GM19324 (cell line): ENCODE measurements at regions not wholly inside any gene's neighbourhood (a gene's known extent, or its start where the extent isn't known, plus 50 kb on each side); places are given as distances from the start of the nearest gene placed in this dataset.

Source experiments
- ATAC-seq: cut with Tn5 transposase; IDR thresholded peaks from one replicate; pipeline ENCODE4 v1.9.1; 2021; ENCODE audit warnings: mild to moderate bottlenecking, moderate library complexity; ENCODE audit not compliant: unreplicated experiment, low FRiP score

DNA sequence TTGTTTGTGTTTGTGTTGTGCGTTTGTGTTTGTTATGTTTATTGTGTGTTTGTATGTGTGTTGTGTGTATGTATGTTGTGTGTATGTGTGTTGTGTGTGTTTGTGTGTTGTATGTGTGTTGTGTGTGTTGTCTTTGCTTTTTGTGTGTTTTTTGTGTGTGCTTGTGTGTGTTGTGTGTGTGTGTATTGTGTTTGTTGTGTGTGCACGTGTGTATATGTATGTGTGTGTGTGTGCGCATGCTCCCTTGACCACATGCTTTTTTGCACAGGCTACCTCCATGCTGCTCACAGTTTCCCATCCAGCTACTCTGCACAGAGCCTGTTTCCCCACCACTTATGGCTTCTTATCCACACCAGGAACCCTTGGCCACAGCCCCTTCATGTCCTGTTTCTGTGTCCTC lies 720.0 kb upstream of the ADAMTS16 start:
- no peak for ATAC-seq

DNA sequence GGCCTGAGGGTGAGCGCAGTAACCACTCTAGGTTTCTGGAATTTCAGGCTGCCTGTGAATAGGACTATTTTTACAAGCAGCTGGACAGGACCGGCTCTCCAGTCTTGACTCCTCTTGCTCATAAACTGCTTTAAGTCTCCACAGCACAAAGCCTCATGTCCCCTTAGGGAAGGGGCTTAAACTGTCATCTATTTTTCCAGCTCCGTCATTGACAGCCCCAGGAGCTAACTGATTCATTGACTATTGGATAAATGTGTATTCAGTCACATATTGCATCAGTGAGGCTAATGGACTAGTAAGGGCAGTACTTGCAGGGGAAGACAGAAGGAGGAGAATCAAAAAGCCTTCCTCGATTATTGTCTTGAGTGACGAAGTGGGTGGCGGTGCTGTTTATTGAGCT lies 719.4 kb upstream of the ADAMTS16 start:
- ATAC-seq, result no peak

DNA sequence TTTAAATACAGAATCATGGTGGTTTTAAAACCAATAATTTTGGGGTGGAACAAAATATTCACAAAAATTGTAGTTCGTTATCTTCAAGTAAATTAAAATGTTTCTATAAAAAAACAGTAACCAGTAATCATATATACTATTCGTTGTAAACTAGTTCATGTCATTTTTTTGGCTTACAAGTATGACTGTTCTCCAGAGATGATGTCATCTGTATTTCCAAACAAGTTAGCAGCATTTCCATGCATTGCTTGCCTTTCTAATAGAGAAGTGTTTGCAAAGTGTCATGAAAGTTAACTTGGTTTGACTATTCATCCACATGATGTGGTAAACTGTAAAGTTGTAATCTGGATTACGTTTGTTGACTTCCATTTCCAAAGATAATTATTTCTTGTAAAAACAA lies 717.9 kb upstream of the ADAMTS16 start:
- no peak for ATAC-seq

DNA sequence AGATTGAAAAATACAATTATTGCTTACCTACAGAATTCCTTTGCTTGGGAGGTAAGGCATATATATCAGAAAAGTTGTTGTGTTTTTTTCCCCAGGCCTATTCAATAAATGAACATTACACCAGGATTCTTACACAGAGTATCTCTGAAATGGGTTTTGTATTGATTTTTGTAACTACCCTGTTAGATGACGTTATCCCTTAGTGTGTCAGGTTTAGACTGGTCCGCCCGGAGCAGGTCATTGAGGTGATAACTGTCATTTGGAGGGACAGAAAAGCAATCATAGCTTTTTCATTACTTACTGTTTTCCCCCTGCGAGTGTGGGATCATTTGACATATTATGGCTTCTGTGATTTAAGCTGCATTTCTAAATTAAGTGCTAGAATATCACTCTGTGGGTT lies 715.2 kb upstream of the ADAMTS16 start:
- no peak for ATAC-seq

DNA sequence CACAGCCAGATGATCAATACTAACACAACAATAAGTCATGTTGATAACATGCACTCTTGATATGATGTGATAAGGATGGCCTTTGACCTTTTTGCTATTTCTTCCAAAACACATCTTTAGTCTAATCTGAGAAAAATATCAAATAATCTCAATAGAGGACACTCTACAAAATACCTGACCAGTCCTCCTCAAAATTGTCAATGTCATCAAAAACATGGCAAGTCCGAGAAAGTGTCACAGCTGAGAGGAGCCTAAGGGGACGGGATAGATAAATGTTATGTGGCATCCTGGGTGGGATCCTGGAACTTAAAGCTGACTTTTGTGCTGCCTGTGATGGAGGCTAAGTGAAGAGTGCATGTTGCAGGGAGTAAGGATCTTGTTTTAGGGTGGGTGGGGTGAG lies 699.6 kb upstream of the ADAMTS16 start:
- no peak for ATAC-seq

DNA sequence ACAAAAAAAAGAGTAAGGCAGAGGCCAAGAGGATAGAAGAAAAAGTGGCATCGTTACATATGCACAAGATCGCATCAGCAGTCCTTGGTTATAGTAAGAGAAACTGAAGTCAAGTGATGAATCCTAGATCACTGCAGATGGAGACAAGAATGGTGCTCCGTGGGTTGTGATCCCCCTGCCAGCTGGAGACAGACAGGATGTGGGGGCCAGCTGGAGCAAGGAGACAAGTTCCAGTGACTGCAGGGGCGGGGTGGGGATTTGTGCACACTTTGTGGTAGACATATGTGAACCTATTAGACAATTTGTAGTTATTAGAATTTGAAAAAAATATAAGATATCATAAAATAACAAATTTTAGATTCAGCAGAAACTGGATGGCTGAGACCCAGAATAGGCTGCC lies 697.9 kb upstream of the ADAMTS16 start:
- no peak for ATAC-seq

DNA sequence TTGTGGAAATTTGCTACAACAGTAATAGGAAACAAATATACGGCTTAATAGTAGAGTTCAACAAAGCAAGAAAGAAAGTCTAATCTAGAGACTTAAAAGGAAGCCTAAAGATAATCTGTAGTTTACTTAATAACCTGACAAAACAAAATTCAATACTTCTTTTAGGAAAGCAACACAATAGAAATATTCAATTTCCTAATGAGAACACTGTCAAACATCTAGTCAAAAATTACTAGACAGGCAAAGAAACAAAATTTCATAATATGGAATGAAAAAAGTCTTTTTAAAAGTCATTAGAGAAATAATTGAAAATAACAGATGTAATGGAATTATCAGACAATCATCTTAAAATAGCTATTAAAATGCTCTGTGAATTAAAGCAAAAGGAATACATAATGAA lies 692.5 kb upstream of the ADAMTS16 start:
- ATAC-seq, result no peak

DNA sequence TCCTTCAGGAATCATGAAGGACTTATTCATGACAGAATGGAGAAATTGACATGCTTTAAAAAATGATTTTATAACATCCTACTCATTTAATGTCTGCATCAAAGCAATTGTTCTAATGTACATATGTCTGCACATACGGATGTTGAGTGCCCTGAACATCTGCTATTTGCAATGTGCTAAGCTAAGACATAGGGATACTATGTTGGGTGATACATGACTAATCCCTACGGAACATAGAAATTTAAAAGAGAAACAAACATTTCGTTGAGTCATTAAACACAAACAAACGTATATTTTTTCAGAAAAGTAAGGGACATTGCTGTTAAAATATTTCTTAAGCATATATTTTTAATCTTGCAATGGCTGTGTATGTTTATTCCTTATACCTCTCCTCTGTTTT lies 686.5 kb upstream of the ADAMTS16 start:
- no peak for ATAC-seq

DNA sequence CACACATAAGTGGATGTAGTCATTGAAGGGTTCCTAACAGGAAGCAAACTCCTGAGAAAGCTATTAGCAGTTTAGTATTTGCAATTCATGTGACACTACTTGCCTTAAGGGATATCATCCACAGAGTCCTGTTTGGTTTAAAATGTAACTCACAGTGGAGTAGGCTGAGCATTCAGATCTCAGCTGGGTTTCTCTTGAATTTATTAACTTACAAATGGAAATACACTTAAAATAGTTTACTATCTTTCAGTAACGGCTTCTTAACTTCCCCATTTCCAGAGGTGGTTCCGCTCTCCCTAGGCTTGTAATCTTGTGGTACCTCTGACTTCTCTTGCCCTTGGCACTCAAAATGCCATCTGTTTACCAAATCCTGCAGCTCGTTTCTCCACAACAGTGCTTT lies 660.7 kb upstream of the ADAMTS16 start:
- ATAC-seq, result no peak

DNA sequence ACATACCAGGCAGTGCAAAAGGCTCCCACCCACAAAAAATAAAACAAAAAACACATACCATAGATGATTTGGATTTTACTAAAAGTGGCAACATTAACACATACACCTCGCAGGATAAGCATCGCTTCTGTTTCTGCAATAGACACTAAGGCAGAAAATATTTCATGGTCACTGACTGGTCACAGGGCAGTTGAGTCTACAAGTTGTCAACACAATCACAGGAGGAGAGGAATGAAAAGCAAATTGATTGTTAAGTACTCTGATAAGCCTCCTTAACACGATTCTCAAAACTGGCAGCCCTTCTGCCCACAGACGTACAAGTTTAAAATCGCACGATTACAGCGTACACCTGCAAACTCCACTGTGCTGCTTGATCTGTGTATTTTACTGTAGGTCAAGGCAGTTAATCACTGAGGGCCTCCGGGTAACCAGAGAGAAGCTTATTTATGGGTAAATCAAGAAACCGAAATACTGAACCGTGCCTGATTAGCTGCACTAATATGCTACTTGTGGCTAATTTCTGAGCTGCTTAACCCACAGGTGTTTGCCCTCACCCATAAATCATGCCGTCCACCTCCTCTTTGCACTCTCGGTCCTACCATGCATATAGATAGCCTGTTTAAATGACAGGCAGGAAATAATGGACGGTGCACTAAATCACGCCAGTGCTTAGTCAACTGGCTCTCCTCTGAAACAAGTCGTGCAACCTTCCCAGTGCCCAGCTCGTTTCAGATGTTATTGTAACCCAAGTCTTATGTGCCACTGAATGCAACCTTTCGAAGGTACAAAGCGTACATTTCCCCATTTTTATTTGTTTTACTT lies 659.4 kb upstream of the ADAMTS16 start:
- ATAC-seq, result no peak

DNA sequence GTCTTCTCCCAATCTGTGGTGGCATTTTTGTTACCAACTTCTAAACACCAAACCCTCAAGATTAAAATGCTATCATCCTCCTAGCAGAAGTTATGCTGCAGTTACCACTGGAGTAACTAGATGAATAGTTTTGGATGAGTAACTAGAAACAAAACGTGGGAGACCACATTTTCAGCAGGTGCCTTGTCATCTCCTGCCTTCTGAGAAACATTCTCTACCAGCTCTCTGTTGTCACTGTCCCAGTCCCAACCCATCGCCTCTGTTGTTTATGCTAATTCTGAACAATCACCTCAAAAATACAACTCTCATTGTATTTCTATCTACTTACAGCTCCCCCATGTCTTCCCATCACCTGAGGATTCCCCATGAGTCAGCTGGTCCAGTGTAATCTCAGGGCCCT lies 652.5 kb upstream of the ADAMTS16 start:
- no peak for ATAC-seq

DNA sequence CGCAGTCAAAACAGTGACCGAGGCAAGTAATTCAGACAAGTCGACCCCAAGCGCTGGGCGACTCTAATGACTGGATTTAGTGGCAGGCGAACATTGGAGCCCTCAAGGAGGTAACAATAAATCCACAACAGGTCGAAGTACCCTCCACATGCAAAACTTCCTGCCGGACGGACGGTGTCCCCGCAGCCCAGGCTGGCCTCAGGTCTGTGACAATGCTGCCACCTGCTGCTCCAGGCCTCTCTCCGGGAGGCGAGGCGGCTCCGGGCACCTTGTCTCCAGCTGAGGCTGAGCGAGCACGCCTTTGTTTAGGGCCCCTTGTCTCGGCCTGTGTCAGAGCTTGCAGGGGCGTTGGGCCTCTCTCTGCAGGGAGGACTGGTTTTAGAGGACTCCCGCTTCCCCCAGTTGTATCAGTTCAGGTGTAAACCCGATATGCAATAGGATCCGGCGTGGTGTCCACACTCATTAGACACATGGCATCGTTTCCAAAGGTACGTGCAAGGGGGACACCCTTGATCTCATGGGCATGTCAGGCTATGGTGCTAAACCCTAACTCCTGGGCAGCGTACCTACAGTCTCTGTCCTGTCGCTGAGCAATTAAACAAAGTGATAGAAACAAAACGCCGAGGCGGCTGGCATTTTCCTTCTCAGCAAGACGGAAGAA lies 628.0 kb upstream of the ADAMTS16 start:
- no peak for ATAC-seq

DNA sequence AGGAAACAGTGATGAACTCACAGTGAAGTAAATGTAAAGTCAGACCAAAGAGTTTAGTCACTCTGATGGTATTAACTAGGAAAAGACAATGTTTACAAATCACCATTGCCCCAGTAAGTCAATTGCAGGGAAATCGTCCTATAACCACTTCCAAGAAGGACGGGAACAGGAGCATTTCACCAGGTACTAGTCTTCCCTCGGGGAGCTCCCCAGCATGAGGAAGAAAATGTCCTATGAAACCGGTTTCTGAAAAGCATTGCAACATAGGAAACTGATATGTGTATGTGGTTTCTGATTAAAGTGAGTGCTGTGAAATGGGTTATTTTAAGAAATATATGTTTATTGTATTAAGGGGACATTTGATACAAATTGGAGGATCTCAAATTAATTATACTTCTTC lies 626.7 kb upstream of the ADAMTS16 start:
- no peak for ATAC-seq

DNA sequence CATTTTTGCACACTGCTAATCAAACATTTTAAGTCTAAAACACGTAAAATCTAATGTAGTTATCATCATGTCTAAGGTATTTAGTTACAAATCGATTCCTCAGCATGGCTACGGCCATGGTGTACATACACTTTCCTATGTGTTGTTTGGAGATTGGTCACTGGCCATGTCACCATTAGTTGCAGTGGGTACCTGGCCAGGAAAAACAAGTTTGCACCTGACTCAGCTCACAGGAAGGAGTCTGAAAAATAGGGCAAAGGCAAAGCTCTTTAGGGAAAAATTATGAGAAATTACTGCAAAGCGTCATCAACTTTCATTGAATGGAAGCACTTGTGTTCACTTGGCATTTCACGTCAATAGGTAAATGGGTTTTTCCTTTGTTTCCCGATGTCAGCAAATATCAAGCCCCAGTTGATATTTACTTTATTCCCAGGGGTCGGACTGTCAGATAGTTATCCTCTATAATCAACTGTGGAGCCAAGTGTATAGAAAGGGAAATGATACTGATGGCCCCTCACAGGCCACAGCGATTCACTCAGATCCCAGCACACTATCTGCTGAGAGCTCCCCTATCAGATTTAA lies 626.0 kb upstream of the ADAMTS16 start:
- ATAC-seq, result no peak

DNA sequence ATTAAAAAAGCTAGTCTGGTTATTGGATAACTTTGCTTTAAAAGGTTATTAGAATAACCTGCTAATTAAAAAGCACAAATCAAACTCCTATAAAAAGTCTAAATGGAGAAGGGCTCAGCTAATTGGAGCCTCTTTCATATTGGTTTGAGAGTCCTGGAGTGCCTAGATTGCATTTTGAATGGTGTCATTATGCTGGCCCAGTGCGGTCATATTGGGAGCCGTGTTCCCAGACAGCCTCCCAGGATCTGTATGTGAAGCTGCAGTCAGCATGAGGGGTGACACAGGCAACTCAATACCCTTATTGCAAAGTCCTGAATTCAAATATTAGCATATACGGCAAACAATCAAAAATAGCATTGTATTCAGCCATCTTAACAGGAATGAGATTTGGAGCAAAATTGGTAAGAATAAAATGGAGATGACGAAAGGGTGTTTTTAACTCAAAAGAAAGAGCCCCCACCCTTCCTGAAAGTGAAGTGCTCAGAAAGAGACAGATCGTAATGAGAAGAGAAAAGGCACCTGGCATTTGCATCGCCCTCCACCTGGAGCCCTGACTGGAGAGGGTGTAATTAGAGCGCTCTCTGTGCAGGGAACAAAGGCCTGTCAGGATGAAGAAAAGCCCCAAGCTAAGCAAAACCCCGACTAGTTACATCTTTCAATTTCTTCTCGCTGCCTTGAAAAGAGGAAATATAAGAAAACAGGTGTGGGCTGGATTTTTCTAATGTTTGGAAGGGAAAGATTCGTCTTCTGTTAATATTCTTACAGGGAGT lies 621.0 kb upstream of the ADAMTS16 start:
- no peak for ATAC-seq

DNA sequence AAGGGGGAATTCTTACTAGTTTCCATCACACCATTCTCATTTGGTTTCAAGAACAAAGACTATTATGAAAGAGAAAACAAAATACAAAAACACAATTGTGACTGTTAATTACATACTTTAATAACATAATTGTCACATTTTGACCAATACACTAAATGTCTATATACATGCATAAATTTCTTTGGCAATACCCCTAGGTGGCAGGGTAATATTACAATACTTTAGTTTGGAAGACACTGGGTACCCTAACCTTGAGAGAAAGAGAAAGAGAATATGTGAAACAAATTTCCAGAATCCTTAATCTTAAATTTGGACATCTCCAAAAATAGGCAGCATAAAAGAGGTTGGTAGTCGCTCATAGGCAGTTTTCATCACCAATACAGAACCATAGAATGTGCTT lies 619.6 kb upstream of the ADAMTS16 start:
- ATAC-seq, result no peak

DNA sequence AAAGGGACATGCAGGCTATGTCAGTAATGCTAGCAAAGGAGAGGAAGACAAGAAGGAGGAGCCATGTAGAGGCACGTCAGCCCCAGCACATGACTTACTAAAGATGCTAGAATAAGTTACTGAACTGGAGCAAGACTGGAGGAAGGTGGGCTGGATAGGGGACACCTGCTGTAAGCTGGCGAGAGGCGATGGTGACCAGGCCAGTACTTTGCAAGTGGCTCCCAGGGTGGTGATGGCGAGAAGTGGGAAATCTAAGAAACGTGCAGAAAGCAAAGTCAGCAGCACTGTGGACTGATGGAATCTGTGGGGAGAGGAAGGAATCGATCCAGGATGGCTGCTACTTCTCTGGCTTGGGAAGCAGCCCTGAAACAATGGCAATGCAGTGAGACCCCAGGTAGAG lies 617.1 kb upstream of the ADAMTS16 start:
- ATAC-seq, result no peak

DNA sequence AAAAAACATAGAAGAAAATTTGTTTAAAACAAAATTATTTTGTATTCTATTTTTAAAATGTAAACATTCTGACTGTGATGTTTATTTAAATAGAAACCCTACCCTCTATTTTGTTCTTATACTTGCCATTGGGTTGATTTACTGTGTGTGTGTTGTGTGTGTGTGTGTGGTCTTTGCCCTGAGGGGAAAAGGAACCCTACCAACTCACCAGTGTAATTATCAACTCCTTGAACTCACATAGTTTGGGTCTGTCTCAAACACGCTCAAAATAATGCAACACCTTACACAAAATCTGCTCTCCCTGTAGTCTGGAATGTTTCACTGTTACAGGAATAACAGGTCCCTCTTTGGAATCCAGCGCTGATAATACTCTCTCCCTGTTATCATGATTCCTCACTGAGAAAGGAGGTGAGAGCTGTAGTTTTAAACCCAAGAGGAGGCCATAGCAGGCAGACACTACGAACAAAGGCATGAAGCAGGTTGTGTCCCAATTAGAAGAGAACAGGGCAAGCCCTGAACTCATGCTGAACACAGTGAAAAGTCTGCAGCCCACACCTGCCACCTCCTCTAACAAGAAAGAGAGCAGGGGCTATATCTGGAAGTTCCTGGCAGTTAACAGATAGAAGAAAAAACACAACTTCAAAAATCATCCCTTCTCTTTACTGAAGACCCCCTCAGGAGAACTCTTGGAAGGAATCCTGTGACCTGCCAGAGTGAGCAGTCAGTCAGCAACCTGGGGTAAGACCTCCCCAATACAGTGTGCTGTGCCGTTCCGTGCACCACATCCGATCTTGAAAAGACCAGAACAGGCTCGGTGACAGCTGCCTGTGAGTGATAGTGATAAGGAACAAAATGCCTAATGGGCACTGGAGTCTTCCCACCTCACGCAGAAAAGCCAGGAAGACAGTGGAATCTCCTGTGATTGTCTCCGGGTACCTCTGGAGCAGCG lies 608.1 kb upstream of the ADAMTS16 start:
- no peak for ATAC-seq

DNA sequence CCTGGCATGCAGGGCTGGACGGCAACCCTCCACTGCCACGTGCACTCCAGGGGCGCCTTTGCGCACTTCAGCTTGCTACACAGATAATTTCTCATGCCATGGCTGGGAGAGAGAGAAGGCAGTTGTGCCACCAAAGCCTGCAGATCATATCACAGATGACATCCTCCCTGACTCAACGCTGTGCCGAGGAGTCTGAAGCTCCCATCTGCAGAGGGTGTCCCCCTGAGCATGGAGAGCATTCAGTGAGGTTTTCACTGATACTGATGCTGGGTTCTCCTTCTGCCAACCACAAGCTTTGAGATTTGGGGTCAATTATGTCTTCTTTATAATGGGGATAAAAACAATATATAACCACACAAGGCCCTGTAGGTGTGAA lies 607.4 kb upstream of the ADAMTS16 start:
- no peak for ATAC-seq

DNA sequence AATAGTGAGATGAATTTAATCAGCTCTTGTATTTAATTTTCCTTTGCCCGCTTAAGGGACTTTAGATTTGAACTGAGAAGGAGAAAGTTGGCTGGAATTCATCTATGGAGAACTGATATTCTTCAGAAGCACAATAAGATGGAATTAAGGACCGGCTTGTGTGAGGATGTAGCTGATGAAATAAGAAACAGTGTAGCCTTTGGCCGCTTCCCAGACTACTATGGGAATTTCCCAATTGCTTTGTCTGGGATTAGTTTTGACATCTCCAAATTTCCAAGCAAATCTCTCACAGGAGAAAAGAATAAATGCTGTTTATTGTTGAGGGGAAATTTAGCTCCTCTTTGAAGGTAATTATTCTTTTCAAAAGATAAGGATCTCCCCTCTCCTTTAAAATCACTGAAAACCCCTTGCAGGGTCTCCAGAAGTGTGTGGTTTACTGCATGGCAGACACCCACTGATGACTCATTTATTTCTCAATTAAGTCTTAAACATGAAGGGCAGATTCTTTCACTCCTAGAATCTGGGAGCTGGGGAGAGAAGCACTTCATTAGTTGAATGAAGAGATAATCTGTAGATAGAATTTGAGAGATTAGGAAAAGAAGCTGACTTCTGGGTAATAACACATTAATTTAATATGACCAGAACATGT lies 606.5 kb upstream of the ADAMTS16 start:
- ATAC-seq, result no peak
